Esophagus squamous epithelium (tissue), 4 donors: ENCODE measurements at regions not wholly inside any gene's neighbourhood (a gene's known extent, or its start where the extent isn't known, plus 50 kb on each side); places are given as distances from the start of the nearest gene placed in this dataset.
"Not testable (repeated sequence)": the region's sequence is repeated elsewhere in the genome, so short reads cannot be mapped to it uniquely, and the experiment has no call there.

Experiments used
- CTCF ChIP-seq, 6 experiments: fragments of 450-650 bp in 4 of 6; fragments of 200-600 bp in 2 of 6; sonication (generic) in 2 of 6; IDR thresholded peaks; one replicate each; pipeline ENCODE4 v1.5.1; 2016 to 2019; ENCODE audit warnings: antibody characterized with exemption in 6 of 6, mild to moderate bottlenecking in 4 of 6, moderate library complexity in 4 of 6
- POLR2A ChIP-seq, 4 donors: fragments of 450-650 bp; IDR thresholded peaks; one replicate each; pipeline ENCODE4 v1.6.1; 2017; ENCODE audit warnings: antibody characterized with exemption in 4 of 4, mild to moderate bottlenecking in 4 of 4, moderate library complexity in 3 of 4

- TF ChIP-seq CTCF, POLR2A (IDR thresholded peaks at IDR 0.05): not testable (repeated sequence)
Observed at GRCh38 chr5:20865892-20866291, 877.9 kb upstream of the CDH18 start.
